Parathyroid adenoma (tissue), 2 donors: ENCODE measurements at regions not wholly inside any gene's neighbourhood (a gene's known extent, or its start where the extent isn't known, plus 50 kb on each side); places are given as distances from the start of the nearest gene placed in this dataset.

Source experiments
- H2AFZ ChIP-seq: fragments of 300-600 bp; sonication (generic); one replicate; pipeline ENCODE4 v1.7.0; 2017; ENCODE audit warnings: antibody characterized with exemption, mild to moderate bottlenecking
- H3K27ac ChIP-seq: fragments of 300-600 bp; sonication (generic); one replicate; pipeline ENCODE4 v1.7.0; 2017
- H3K27me3 ChIP-seq: fragments of 300-600 bp; sonication (generic); one replicate; pipeline ENCODE4 v1.7.0; 2017; ENCODE audit warnings: low read length; ENCODE audit not compliant: control insufficient read depth, insufficient read depth
- H3K36me3 ChIP-seq: fragments of 300-600 bp; sonication (generic); one replicate; pipeline ENCODE4 v1.7.0; 2017; ENCODE audit warnings: low read length; ENCODE audit not compliant: control insufficient read depth, insufficient read depth
- H3K4me1 ChIP-seq: fragments of 300-600 bp; sonication (generic); one replicate; pipeline ENCODE4 v1.7.0; 2017; ENCODE audit warnings: control low read depth
- H3K4me2 ChIP-seq: fragments of 300-600 bp; sonication (generic); one replicate; pipeline ENCODE4 v1.7.0; 2017; ENCODE audit warnings: low read length
- H3K4me3 ChIP-seq: fragments of 300-600 bp; sonication (generic); one replicate; pipeline ENCODE4 v1.7.0; 2017; ENCODE audit warnings: low read depth, low read length
- H3K79me2 ChIP-seq: fragments of 300-600 bp; sonication (generic); one replicate; pipeline ENCODE4 v1.7.0; 2017; ENCODE audit warnings: control low read depth
- H3K9ac ChIP-seq: fragments of 300-600 bp; sonication (generic); one replicate; pipeline ENCODE4 v1.7.0; 2017; ENCODE audit warnings: mild to moderate bottlenecking
- H3K9me3 ChIP-seq: fragments of 300-600 bp; sonication (generic); one replicate; pipeline ENCODE4 v1.7.0; 2017; ENCODE audit warnings: low read length; ENCODE audit not compliant: control insufficient read depth
- TF ChIP-seq, protein P1 (sequence below): fragments of 300-600 bp; sonication (generic); IDR thresholded peaks from one replicate; pipeline ENCODE4 v1.7.0; 2017; ENCODE audit warnings: antibody characterized with exemption, mild to moderate bottlenecking
- donor health status: primary hyperparathyroidism.

DNA sequence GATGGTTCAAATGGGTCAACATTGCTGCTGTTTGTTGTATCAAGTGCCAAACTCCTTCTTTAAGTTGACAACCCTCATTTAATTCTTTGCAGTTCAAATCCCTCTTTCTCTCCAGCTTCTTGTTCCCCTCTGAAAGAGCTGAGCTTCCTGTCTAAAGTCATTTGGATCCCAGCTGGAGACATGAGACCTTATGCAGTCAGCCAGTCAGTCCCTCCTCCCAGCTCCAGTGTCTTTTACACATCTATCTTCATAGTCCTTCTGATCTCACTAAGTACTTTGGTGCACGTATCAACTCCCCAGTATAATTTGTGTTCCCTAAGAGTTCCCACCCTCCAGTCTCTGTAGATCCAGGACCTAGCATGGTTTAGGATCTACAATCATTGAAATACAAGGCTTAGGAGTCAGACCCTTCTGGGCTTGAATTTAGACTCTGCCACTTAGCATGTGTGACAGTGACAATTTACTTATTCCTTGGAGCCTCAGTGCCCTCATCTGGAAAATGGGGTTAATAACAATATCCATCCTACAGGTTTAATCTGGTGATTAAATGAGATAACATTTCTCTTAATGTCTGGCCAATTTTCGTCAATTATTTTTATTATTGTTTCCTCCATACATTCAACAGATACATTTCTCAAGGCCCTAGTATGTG lies 102.8 kb upstream of the SEMA6D start:
- Histone ChIP-seq H2AFZ (no peak overlapping the region), H3K36me3 (no peaks in the 10 kb centered on the region), H3K4me1 (no peaks in the 10 kb centered on the region), H3K9me3 (no peaks in the 10 kb centered on the region), H3K27ac (no peak overlapping the region), H3K79me2 (no peaks in the 10 kb centered on the region), H3K4me3 (no peak overlapping the region), H3K27me3 (no peaks in the 10 kb centered on the region), H3K9ac (no peak overlapping the region), H3K4me2 (no peak overlapping the region)
- TF ChIP-seq, protein P1, sequence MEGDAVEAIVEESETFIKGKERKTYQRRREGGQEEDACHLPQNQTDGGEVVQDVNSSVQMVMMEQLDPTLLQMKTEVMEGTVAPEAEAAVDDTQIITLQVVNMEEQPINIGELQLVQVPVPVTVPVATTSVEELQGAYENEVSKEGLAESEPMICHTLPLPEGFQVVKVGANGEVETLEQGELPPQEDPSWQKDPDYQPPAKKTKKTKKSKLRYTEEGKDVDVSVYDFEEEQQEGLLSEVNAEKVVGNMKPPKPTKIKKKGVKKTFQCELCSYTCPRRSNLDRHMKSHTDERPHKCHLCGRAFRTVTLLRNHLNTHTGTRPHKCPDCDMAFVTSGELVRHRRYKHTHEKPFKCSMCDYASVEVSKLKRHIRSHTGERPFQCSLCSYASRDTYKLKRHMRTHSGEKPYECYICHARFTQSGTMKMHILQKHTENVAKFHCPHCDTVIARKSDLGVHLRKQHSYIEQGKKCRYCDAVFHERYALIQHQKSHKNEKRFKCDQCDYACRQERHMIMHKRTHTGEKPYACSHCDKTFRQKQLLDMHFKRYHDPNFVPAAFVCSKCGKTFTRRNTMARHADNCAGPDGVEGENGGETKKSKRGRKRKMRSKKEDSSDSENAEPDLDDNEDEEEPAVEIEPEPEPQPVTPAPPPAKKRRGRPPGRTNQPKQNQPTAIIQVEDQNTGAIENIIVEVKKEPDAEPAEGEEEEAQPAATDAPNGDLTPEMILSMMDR, result no peak

DNA sequence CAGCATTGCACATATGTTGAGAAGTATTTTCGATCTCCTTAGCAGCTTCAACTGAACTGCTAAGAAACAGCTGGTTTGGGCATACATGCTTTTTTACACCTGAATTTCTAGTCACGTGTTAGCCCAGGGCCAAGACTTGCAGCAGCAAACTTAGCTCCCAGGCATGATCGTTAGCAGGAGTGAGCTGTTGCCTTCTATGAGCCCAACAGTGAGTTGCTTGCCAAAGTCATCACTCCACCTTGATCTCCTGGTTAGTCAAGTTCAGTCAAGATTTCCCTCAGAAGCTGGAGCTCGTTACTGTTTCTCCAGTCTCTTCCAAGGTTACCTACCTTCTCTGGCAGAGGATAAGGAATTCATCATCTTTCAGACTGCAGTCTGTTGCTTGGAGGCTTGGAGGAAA lies 100.4 kb upstream of the SEMA6D start:
- H3K27ac ChIP-seq, result no peak overlapping the region
- no peaks in the 10 kb centered on the region for H3K27me3 ChIP-seq
- TF ChIP-seq, protein P1, result no peak
- no peaks in the 10 kb centered on the region for H3K9me3 ChIP-seq
- no peak overlapping the region for H3K9ac ChIP-seq
- H3K36me3 ChIP-seq, result no peaks in the 10 kb centered on the region
- no peak overlapping the region for H3K4me3 ChIP-seq
- H3K4me2 ChIP-seq, result no peak overlapping the region
- H2AFZ ChIP-seq, result no peak overlapping the region
- no peaks in the 10 kb centered on the region for H3K79me2 ChIP-seq
- no peaks in the 10 kb centered on the region for H3K4me1 ChIP-seq

GRCh38 chr15:47618241-47618640 lies 99.1 kb upstream of the SEMA6D start:
- no peak overlapping the region for H3K4me2 ChIP-seq
- H3K4me3 ChIP-seq, result no peak overlapping the region
- no peak overlapping the region for H3K9ac ChIP-seq
- H3K27ac ChIP-seq, result no peak overlapping the region
- no peaks in the 10 kb centered on the region for H3K27me3 ChIP-seq
- no peaks in the 10 kb centered on the region for H3K9me3 ChIP-seq
- H3K36me3 ChIP-seq, result no peaks in the 10 kb centered on the region
- TF ChIP-seq, protein P1, result no peak
- H3K79me2 ChIP-seq, result no peaks in the 10 kb centered on the region
- no peak overlapping the region for H2AFZ ChIP-seq
- H3K4me1 ChIP-seq, result no peaks in the 10 kb centered on the region

DNA sequence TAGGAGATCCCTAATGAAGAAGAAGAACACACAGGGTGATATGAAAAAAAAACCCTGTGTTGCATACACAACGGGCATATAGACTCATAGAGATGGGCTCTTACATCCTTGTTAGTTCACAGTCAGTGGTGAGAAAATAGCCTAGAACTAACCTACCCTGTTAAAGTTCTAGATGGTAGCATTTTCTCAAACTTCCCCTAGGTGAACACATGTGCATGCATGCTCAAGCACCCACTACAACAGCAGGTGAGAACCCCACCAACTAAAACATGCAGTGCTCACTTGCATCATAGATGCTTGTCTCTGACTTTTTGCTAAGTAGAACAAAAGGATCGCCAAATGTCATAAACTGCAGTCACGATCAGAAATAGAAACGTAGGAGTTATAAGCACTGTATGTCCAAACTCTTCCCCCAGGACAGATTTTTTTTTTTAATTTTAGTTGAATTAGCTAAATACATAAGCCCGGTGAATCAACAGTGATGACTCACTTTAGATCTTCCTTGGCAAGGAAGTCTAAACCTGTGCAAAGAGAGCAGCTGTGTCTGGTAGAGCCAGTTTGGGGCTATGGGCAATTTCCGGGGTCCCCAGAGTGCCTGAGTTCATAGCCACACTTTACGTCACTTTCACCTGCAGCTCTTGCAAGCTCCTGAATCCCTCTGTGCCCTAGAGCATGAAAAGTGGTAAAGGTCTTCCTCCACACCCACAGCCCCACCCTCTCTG lies 96.2 kb upstream of the SEMA6D start:
- no peak overlapping the region for H3K4me2 ChIP-seq
- TF ChIP-seq, protein P1, result no peak
- H3K9me3 ChIP-seq, result no peaks in the 10 kb centered on the region
- no peaks in the 10 kb centered on the region for H3K4me1 ChIP-seq
- H3K79me2 ChIP-seq, result no peaks in the 10 kb centered on the region
- no peak overlapping the region for H2AFZ ChIP-seq
- no peaks in the 10 kb centered on the region for H3K36me3 ChIP-seq
- no peak overlapping the region for H3K9ac ChIP-seq
- no peaks in the 10 kb centered on the region for H3K27me3 ChIP-seq
- H3K27ac ChIP-seq, result no peak overlapping the region
- no peak overlapping the region for H3K4me3 ChIP-seq

DNA sequence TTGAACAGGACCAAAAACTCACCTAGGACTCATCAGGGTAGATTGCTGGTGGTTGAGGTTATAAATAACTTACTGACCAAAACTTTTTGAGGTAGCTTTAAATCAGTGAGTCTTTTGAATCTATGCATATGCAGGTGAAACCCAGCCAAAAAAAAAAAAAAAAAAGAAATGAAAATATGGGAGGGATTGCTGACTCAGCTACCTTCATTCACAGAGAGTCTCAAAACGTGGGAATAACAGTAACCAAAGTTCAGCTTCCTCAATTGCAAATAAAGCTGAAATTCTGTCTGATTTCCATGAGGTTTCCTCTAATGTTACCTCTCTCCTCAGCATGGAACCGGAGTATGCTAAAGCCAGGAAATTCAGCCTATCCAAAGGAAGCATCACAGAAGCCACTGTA lies 95.2 kb upstream of the SEMA6D start:
- Histone ChIP-seq H3K9me3 (no peaks in the 10 kb centered on the region), H3K4me2 (no peak overlapping the region), H3K4me3 (no peak overlapping the region), H3K9ac (no peak overlapping the region), H3K4me1 (no peaks in the 10 kb centered on the region), H2AFZ (no peak overlapping the region), H3K27me3 (no peaks in the 10 kb centered on the region), H3K36me3 (no peaks in the 10 kb centered on the region), H3K79me2 (no peaks in the 10 kb centered on the region), H3K27ac (no peak overlapping the region)
- TF ChIP-seq, protein P1, result no peak
